ENCODE measurements at regions not wholly inside any gene's neighbourhood (a gene's known extent, or its start where the extent isn't known, plus 50 kb on each side); places are given as distances from the start of the nearest gene placed in this dataset.

- Histone ChIP-seq H3K27ac (ENCODE audit: insufficient read depth, low read length) (no peak overlapping the region), H3K36me3 (ENCODE audit: control insufficient read depth, insufficient read depth, low read length) (no peaks in the 10 kb centered on the region), H4K8ac (ENCODE audit: low read depth in 2 of 2, low read length in 2 of 2) (no peak overlapping the region), H3K9me1 (ENCODE audit: insufficient read depth, low read length) (no peaks in the 10 kb centered on the region), H2AK9ac (replicated peaks; ENCODE audit: low read depth, low read length, poor library complexity) (no peak overlapping the region), H2BK5ac (ENCODE audit: low read depth, low read length, poor library complexity, severe bottlenecking) (no peak overlapping the region), H4K5ac (ENCODE audit: low read depth, low read length) (no peak overlapping the region), H3K79me1 (ENCODE audit: low read depth in 1 of 2, low read length in 2 of 2) (peaks cover 0 to 30% of the 10 kb centered on the region in 2 experiments; a peak in 3 of 4 replicates), H3K9me3 (ENCODE audit: control insufficient read depth, insufficient read depth, low read length) (no peaks in the 10 kb centered on the region), H3K23ac (ENCODE audit: low read depth, low read length) (no peak overlapping the region), H3K9ac (ENCODE audit: low read depth, low read length) (no peak overlapping the region; the same call in 1 of the 2 replicates), H2BK20ac (ENCODE audit: low read depth, low read length) (no peak overlapping the region), H3K4me2 (ENCODE audit: low read depth, low read length) (no peak overlapping the region), H3K14ac (replicated peaks; ENCODE audit: low read depth, low read length) (no peak overlapping the region), H2BK120ac (ENCODE audit: low read depth, low read length) (no peak overlapping the region), H3K4me1 (ENCODE audit: control insufficient read depth, insufficient read depth, low read length) (peaks cover 11% of the 10 kb centered on the region), H2AFZ (replicated peaks; ENCODE audit: low read length, poor library complexity) (peak overlapping the region; percentile 90), H3K18ac (ENCODE audit: low read depth, low read length) (no peak overlapping the region), H3K27me3 (ENCODE audit: control insufficient read depth, insufficient read depth, low read length) (no peaks in the 10 kb centered on the region), H3K56ac (ENCODE audit: extremely low read depth, insufficient read depth, low read length) (no peak overlapping the region), H3K4ac (ENCODE audit: low read depth, low read length) (no peak overlapping the region), H3K4me3 (ENCODE audit: insufficient read depth, low read depth, low read length) (no peak overlapping the region), H4K20me1 (ENCODE audit: insufficient read depth, low read length) (peaks cover 23% of the 10 kb centered on the region), H2AK5ac (ENCODE audit: low read depth, low read length) (no peak overlapping the region), H2BK15ac (ENCODE audit: low read depth, low read length) (no peak overlapping the region), H4K91ac (ENCODE audit: insufficient read depth, low read depth, low read length) (no peak overlapping the region)
- no peak for ATAC-seq (ENCODE audit: low read depth)
- no TSS peak for BruUV-seq (replicated peaks)
- WGBS, 2 experiments (ENCODE audit: extremely low coverage in 2 of 2, insufficient read length in 1 of 2) = 36% methylated on average over 2 of the region's 4 CpGs; no CpG with 5 or more reads in 1 of the 2 experiments
- intact Hi-C loops (cut with micrococcal nuclease) = loop anchor here (5.0 kb wide), 2 partner anchors 245 to 255 kb away; no protein-coding TSS in a partner anchor
- in situ Hi-C loops (cut with MboI; ENCODE audit: low sequenced_read_pairs) = no loop called here
- dilution Hi-C loops (cut with HindIII; ENCODE audit: low sequenced_read_pairs, unreplicated experiment) = no loop called here
- ChIA-PET CTCF (interaction anchor here (0.6 to 1.4 kb wide), 9 partner anchors 16 to 901 kb away, joined by 3 to 6 read pairs (median 3); no protein-coding TSS in a partner anchor), POLR2A (ENCODE audit: unreplicated experiment) (no interaction called here)
- no peak for DNase-seq
- TF ChIP-seq CTCF (conservative IDR thresholded peaks at IDR 0.05; ENCODE audit: low read depth, low read length) (no peak), CHD1 (IDR thresholded peaks at IDR 0.05; ENCODE audit: low read depth, low read length) (no peak), POLR2A (IDR thresholded peaks at IDR 0.05; ENCODE audit: low read depth, low read length) (no peak), RFX5 (IDR thresholded peaks at IDR 0.05; ENCODE audit: low read depth, low read length) (no peak), FOS (IDR thresholded peaks at IDR 0.05; ENCODE audit: low read depth, low read length) (no peak), ELK1 (IDR thresholded peaks at IDR 0.05; ENCODE audit: borderline replicate concordance, low read depth, low read length) (no peak), SMC3 (IDR thresholded peaks at IDR 0.05; ENCODE audit: low read depth, low read length) (no peak), MAZ (IDR thresholded peaks at IDR 0.05; ENCODE audit: borderline replicate concordance, low read depth, low read length) (no peak), CEBPB (IDR thresholded peaks at IDR 0.05; ENCODE audit: low read depth, low read length) (no peak), RCOR1 (IDR thresholded peaks at IDR 0.05; ENCODE audit: insufficient replicate concordance, low read length) (no peak), NFE2L2 (IDR thresholded peaks at IDR 0.05; ENCODE audit: low read depth, low read length) (no peak), MAFK (IDR thresholded peaks at IDR 0.05; ENCODE audit: low read depth, low read length) (no peak), MXI1 (IDR thresholded peaks at IDR 0.05; ENCODE audit: borderline replicate concordance, low read depth, low read length) (no peak), USF2 (IDR thresholded peaks at IDR 0.05; ENCODE audit: low read depth, low read length) (no peak), RAD21 (IDR thresholded peaks at IDR 0.05; ENCODE audit: low read length) (no peak), BHLHE40 (IDR thresholded peaks at IDR 0.05; ENCODE audit: low read depth, low read length) (no peak)
Measured at GRCh38 chr22:25447067-25447685, 117.3 kb upstream of the GRK3 start.

All from IMR-90 (cell line).